HEK293T (cell line): ENCODE measurements at regions not wholly inside any gene's neighbourhood (a gene's known extent, or its start where the extent isn't known, plus 50 kb on each side); places are given as distances from the start of the nearest gene placed in this dataset.
"Not testable (repeated sequence)": the region's sequence is repeated elsewhere in the genome, so short reads cannot be mapped to it uniquely, and the experiment has no call there.

Experiments
- CTCF ChIA-PET: fragments of 350-600 bp; formaldehyde crosslinking; extraction: SDS; loops from one replicate; lab custom pipeline; 2021; ENCODE audit warnings: antibody characterized with exemption, inconsistent platforms; lab: Yijun Ruan, JAX
- POLR2A ChIA-PET: fragments of 350-600 bp; formaldehyde crosslinking; extraction: SDS; loops from one replicate; lab custom pipeline; 2020; ENCODE audit warnings: antibody characterized with exemption, inconsistent platforms; lab: Yijun Ruan, JAX
- DNase-seq: peaks from one replicate; pipeline ENCODE4 v3.0.0; 2012; ENCODE audit warnings: mixed read lengths; ENCODE audit errors: extremely low spot score
- ARNT ChIP-seq: fragments of 450-650 bp; IDR thresholded peaks from 2 replicates; pipeline ENCODE4 v1.6.1; 2017; ENCODE audit warnings: mild to moderate bottlenecking
- BHLHE40 ChIP-seq: fragments of 450-650 bp; IDR thresholded peaks from 2 replicates; pipeline ENCODE4 v1.6.1; 2016; ENCODE audit warnings: mild to moderate bottlenecking, moderate library complexity, borderline replicate concordance
- CTBP1 ChIP-seq: fragments of 450-650 bp; IDR thresholded peaks from 2 replicates; pipeline ENCODE4 v1.6.1; 2016; ENCODE audit warnings: borderline replicate concordance
- ELF4 ChIP-seq: fragments of 450-650 bp; IDR thresholded peaks from 2 replicates; pipeline ENCODE4 v1.6.1; 2017; ENCODE audit warnings: antibody characterized with exemption
- FOXA1 ChIP-seq: fragments of 450-650 bp; IDR thresholded peaks from 2 replicates; pipeline ENCODE4 v1.6.1; 2016; ENCODE audit warnings: mild to moderate bottlenecking
- FOXK2 ChIP-seq: fragments of 450-650 bp; IDR thresholded peaks from 2 replicates; pipeline ENCODE4 v1.6.1; 2016; ENCODE audit warnings: mild to moderate bottlenecking
- FOXM1 ChIP-seq: fragments of 450-650 bp; IDR thresholded peaks from 2 replicates; pipeline ENCODE4 v1.6.1; 2017; ENCODE audit warnings: mild to moderate bottlenecking, borderline replicate concordance
- HDGF ChIP-seq: fragments of 450-650 bp; IDR thresholded peaks from 2 replicates; pipeline ENCODE4 v1.6.1; 2017; ENCODE audit warnings: antibody characterized with exemption, borderline replicate concordance
- L3MBTL2 ChIP-seq: fragments of 450-650 bp; conservative IDR thresholded peaks from 2 replicates; pipeline ENCODE4 v1.6.1; 2016; ENCODE audit warnings: mild to moderate bottlenecking
- LEF1 ChIP-seq: fragments of 450-650 bp; IDR thresholded peaks from 2 replicates; pipeline ENCODE4 v1.6.1; 2017; ENCODE audit warnings: mild to moderate bottlenecking, borderline replicate concordance
- NFRKB ChIP-seq: fragments of 450-650 bp; IDR thresholded peaks from 2 replicates; pipeline ENCODE4 v1.6.1; 2016; ENCODE audit warnings: mild to moderate bottlenecking, moderate library complexity
- PKNOX1 ChIP-seq: fragments of 450-650 bp; IDR thresholded peaks from 2 replicates; pipeline ENCODE4 v1.6.1; 2016
- SP1 ChIP-seq: fragments of 450-650 bp; IDR thresholded peaks from 2 replicates; pipeline ENCODE4 v1.6.1; 2017
- SUZ12 ChIP-seq: fragments of 450-650 bp; IDR thresholded peaks from 2 replicates; pipeline ENCODE4 v1.6.1; 2016; ENCODE audit warnings: mild to moderate bottlenecking
- TARDBP ChIP-seq: fragments of 450-650 bp; IDR thresholded peaks from 2 replicates; pipeline ENCODE4 v1.6.1; 2016
- ZNF384 ChIP-seq: fragments of 450-650 bp; IDR thresholded peaks from 2 replicates; pipeline ENCODE4 v1.6.1; 2016

GRCh38 chr10:117759266-117759665 lies 216.7 kb downstream of the EMX2 start:
- CTCF ChIA-PET: no interaction called here
- POLR2A ChIA-PET: no interaction called here

DNA sequence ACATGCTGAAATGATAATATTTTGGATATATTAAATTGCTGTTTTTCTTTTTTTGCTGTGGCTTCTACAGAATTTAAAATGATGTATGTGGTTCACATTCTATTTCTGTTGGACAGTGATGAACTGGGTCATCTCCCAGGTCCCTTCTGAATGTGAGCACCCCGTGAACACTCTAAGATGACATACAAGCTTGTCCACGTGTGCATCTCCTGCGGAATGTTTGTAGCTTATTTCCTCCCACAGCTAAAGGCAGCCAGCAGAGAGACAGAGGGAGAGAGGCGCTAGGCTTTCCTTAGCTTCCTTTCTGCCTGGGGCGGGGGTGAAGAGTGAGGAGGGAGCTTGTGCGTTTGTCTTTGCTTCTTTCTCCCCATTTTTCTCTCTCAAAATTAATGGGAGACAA lies 219.1 kb downstream of the EMX2 start:
- no peak for TF ChIP-seq FOXK2
- TF ChIP-seq SUZ12: no peak
- TF ChIP-seq NFRKB: no peak
- no peak for DNase-seq
- POLR2A ChIA-PET: no interaction called here
- CTCF ChIA-PET: no interaction called here

More at GRCh38 chr10:117759266-117759665, 216.7 kb downstream of the EMX2 start:
- no peak for TF ChIP-seq FOXM1
- TF ChIP-seq CTBP1: no peak
- TF ChIP-seq SUZ12: no peak
- no peak for TF ChIP-seq SP1
- TF ChIP-seq LEF1: no peak
- TF ChIP-seq FOXK2: no peak
- no peak for TF ChIP-seq L3MBTL2
- TF ChIP-seq ZNF384: no peak
- TF ChIP-seq ELF4: no peak
- TF ChIP-seq FOXA1: no peak
- no peak for TF ChIP-seq NFRKB
- no peak for TF ChIP-seq ARNT
- no peak for TF ChIP-seq HDGF
- TF ChIP-seq BHLHE40: no peak
- TF ChIP-seq TARDBP: no peak
- no peak for TF ChIP-seq PKNOX1
- no peak for DNase-seq

DNA sequence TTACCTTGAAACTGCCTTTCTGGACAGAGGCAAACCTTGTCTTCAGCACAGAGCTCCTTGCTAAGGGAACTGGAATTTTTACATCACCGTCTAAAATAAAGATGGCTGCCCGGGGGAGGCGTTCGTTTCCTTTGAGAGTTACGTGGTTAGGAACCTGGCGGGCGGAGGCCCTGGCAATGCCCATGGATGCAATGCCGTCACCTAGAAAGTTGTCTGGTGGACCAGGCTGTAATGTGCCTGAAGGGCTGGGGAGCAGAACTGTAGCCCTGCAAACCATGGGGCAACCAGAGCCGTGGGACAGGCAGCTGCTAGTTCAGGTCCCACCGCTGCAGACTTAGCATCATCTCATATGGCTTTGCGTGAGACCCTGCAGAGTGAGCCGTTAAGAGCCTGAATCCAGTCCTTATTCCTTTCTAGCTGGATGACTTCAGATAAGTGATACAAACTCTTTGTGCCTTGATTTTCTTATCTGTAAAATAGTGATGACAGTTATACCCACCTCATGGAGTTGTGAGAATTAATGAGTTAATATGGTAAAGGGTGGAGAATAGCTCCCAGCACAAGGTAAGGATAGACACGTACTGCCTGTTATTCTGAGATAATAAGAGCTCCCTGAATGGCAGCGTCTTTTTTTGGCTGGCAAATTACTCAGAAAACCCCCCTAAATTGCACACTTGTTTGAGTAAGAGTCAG lies 219.7 kb downstream of the EMX2 start:
- no peak for TF ChIP-seq SUZ12
- no peak for DNase-seq
- ChIA-PET CTCF (interaction anchor here (0.6 kb wide), 1 partner anchor 134 kb away, joined by 3 read pairs; no protein-coding TSS in a partner anchor), POLR2A (no interaction called here)

DNA sequence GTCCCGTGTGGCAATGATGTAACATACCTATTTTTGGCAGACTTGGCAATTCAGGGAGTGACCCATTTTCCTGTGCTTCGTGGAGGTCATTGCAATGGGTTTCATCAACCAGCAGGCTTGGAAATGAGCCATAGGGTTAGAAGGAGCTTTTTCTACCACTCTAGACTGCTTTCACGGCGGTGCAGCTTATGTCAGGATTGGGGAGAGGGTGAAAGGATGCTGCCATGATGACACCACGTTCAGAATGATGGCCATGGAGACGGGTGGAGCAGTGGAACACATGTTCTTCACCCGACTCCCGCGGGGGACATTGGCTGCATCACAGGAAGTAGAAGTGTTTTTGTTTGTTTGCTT lies 220.2 kb downstream of the EMX2 start:
- DNase-seq: no peak
- TF ChIP-seq L3MBTL2: no peak
- TF ChIP-seq FOXK2: no peak
- ChIA-PET POLR2A (no interaction called here), CTCF (interaction anchor here (0.6 to 0.8 kb wide), 2 partner anchors 135 to 186 kb away, joined by 3 to 4 read pairs; no protein-coding TSS in a partner anchor)

- ChIA-PET POLR2A (no interaction called here), CTCF (interaction anchor here (0.8 kb wide), 1 partner anchor 186 kb away, joined by 4 read pairs; no protein-coding TSS in a partner anchor)
- TF ChIP-seq PKNOX1 (no peak), FOXA1 (no peak), SP1 (no peak), ZNF384 (no peak), FOXM1 (no peak), TARDBP (no peak), L3MBTL2 (no peak), CTBP1 (no peak), FOXK2 (no peak), ARNT (no peak)
- DNase-seq: no peak
These were observed 221.0 kb downstream of the EMX2 start for GRCh38 chr10:117763528-117763927.

DNA sequence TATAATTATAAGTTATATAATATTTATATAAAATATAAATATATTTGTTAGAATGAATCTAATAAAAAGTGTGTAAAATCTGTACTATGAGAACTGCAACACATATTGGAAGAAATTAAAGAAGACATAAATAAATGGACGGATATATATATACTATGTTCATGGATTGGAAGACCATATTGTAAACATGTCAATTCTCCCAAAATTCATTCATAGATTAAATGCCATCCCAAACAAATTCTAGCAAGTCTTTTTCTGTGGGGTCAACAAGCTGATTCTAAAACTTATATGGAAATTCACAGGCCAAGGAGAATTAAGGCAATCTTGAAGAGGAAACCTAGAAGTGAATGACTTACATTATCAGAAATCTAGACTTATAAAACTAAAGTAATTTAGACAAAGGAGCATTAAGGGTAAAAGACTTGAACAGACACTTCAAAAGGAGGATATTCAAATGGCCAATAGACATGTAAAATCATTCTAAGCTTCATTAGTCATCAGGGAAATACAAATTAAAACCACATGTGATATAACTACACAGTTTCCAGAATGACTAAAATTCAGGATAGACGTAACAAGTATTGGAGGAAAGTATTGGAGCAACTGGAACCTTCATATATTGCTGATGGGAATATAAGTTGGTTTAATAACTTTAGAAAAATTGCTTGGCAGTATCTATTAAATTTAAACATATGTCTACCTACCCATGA lies 225.9 kb downstream of the EMX2 start:
- DNase-seq: no peak
- POLR2A ChIA-PET: no interaction called here
- CTCF ChIA-PET: interaction anchor here (0.6 kb wide), 1 partner anchor 19 kb away, joined by 3 read pairs; no protein-coding TSS in a partner anchor
- TF ChIP-seq FOXM1 (no peak), NFRKB (no peak), SP1 (no peak), TARDBP (no peak), BHLHE40 (no peak), FOXK2 (no peak)

GRCh38 chr10:117775526-117775925 lies 233.0 kb downstream of the EMX2 start:
- TF ChIP-seq L3MBTL2 (no peak), HDGF (no peak), PKNOX1 (no peak)
- POLR2A ChIA-PET: no interaction called here
- no peak for DNase-seq
- CTCF ChIA-PET: no interaction called here

DNA sequence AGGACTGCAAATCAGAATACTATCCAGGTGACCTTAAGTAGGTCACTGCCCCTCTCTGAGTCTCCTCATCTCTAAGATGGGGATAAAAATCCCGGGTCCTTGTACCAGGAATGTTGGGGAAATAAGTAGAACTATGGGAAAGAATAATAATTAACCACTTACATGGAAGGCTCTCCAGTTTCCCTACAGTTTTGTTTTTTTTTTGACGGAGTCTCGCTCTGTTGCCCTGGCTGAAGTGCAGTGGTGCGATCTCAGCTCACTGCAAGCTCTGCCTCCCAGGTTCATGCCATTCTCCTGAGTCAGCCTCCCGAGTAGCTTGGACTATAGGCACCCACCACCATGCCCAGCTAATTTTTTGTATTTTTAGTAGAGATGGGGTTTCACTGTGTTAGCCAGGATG lies 234.7 kb downstream of the EMX2 start:
- DNase-seq, CTCF ChIA-PET, POLR2A ChIA-PET: not testable (repeated sequence)
